Osteoblast (primary cell): ENCODE measurements at regions not wholly inside any gene's neighbourhood (a gene's known extent, or its start where the extent isn't known, plus 50 kb on each side); places are given as distances from the start of the nearest gene placed in this dataset.

ENCODE experiments used
- DNase-seq: peaks from one replicate; pipeline ENCODE4 v3.0.0; 2011; ENCODE audit warnings: low spot score, mixed read lengths; ENCODE audit not compliant: insufficient read length; ENCODE audit errors: missing footprints
- H2AFZ ChIP-seq: 2 replicates; pipeline ENCODE4 v1.6.0; 2011; ENCODE audit warnings: mild to moderate bottlenecking, low read length
- H3K27ac ChIP-seq: 2 replicates; pipeline ENCODE4 v1.5.1; 2011; ENCODE audit warnings: mild to moderate bottlenecking, low read depth, low read length, moderate library complexity
- H3K27me3 ChIP-seq: 2 replicates; pipeline ENCODE4 v1.6.0; 2012; ENCODE audit warnings: mild to moderate bottlenecking, control low read depth, inconsistent platforms, low read length, moderate library complexity; ENCODE audit not compliant: insufficient read depth
- H3K36me3 ChIP-seq: 2 replicates; pipeline ENCODE4 v1.5.1; 2011; ENCODE audit warnings: mild to moderate bottlenecking, low read length, control low read depth, moderate library complexity; ENCODE audit not compliant: insufficient read depth
- H3K4me1 ChIP-seq: 2 replicates; pipeline ENCODE4 v1.5.1; 2011; ENCODE audit warnings: mild to moderate bottlenecking, low read length, control low read depth, moderate library complexity; ENCODE audit not compliant: insufficient read depth
- H3K4me2 ChIP-seq: 2 replicates; pipeline ENCODE4 v1.6.0; 2011; ENCODE audit warnings: mild to moderate bottlenecking, low read length; ENCODE audit not compliant: insufficient read depth
- H3K4me3 ChIP-seq: fragments of 200-600 bp; sonication (generic); 3 replicates; pipeline ENCODE4 v1.5.1; 2012; ENCODE audit warnings: mild to moderate bottlenecking, low read length, inconsistent platforms; ENCODE audit not compliant: insufficient read depth
- H3K79me2 ChIP-seq: 2 replicates; pipeline ENCODE4 v1.6.0; 2012; ENCODE audit warnings: mild to moderate bottlenecking, low read length, control low read depth, inconsistent platforms; ENCODE audit not compliant: insufficient read depth
- H3K9me3 ChIP-seq: 2 replicates; pipeline ENCODE4 v1.5.1; 2011; ENCODE audit warnings: low read depth, low read length, control low read depth
- H4K20me1 ChIP-seq: 2 replicates; pipeline ENCODE4 v1.6.0; 2012; ENCODE audit warnings: mild to moderate bottlenecking, low read length, control low read depth; ENCODE audit not compliant: insufficient read depth
- CTCF ChIP-seq: IDR thresholded peaks from 2 replicates; pipeline ENCODE4 v1.5.1; 2011; ENCODE audit warnings: mild to moderate bottlenecking, low read depth, low read length, moderate library complexity; ENCODE audit errors: extremely low read depth

GRCh38 chr4:117428536-117428935, 343.2 kb upstream of the TRAM1L1 start:
- Histone ChIP-seq H3K9me3 (no peaks in the 10 kb centered on the region), H3K79me2 (no peaks in the 10 kb centered on the region), H3K4me2 (no peak overlapping the region), H4K20me1 (no peaks in the 10 kb centered on the region), H3K27me3 (no peaks in the 10 kb centered on the region), H3K4me3 (no peak overlapping the region), H3K4me1 (no peaks in the 10 kb centered on the region), H3K27ac (no peak overlapping the region), H2AFZ (no peak overlapping the region), H3K36me3 (no peaks in the 10 kb centered on the region)
- DNase-seq = no peak
- TF ChIP-seq CTCF = no peak

GRCh38 chr4:117429061-117429460, 343.7 kb upstream of the TRAM1L1 start:
- no peaks in the 10 kb centered on the region for H3K9me3 ChIP-seq
- H3K79me2 ChIP-seq = no peaks in the 10 kb centered on the region
- H3K4me3 ChIP-seq = no peak overlapping the region
- no peak overlapping the region for H3K27ac ChIP-seq
- H3K4me1 ChIP-seq = no peaks in the 10 kb centered on the region
- H3K27me3 ChIP-seq = no peaks in the 10 kb centered on the region
- H3K4me2 ChIP-seq = no peak overlapping the region
- no peaks in the 10 kb centered on the region for H4K20me1 ChIP-seq
- no peak for DNase-seq
- no peak for TF ChIP-seq CTCF
- no peak overlapping the region for H2AFZ ChIP-seq
- H3K36me3 ChIP-seq = no peaks in the 10 kb centered on the region

GRCh38 chr4:117429506-117429905, 344.1 kb upstream of the TRAM1L1 start:
- H3K27ac ChIP-seq = no peak overlapping the region
- no peaks in the 10 kb centered on the region for H4K20me1 ChIP-seq
- no peaks in the 10 kb centered on the region for H3K27me3 ChIP-seq
- H3K9me3 ChIP-seq = no peaks in the 10 kb centered on the region
- no peak overlapping the region for H3K4me2 ChIP-seq
- H3K4me1 ChIP-seq = no peaks in the 10 kb centered on the region
- no peaks in the 10 kb centered on the region for H3K79me2 ChIP-seq
- H3K4me3 ChIP-seq = no peak overlapping the region
- TF ChIP-seq CTCF = no peak
- no peak for DNase-seq
- no peaks in the 10 kb centered on the region for H3K36me3 ChIP-seq
- H2AFZ ChIP-seq = no peak overlapping the region

- Histone ChIP-seq H3K36me3 (no peaks in the 10 kb centered on the region), H3K9me3 (no peaks in the 10 kb centered on the region), H4K20me1 (no peaks in the 10 kb centered on the region), H3K27ac (no peak overlapping the region), H2AFZ (no peak overlapping the region), H3K4me2 (no peak overlapping the region), H3K4me1 (no peaks in the 10 kb centered on the region), H3K79me2 (no peaks in the 10 kb centered on the region), H3K27me3 (no peaks in the 10 kb centered on the region), H3K4me3 (no peak overlapping the region)
- TF ChIP-seq CTCF = no peak
- DNase-seq = no peak
Observed at GRCh38 chr4:117434424-117434823, 349.0 kb upstream of the TRAM1L1 start.
